Brain pericyte (primary cell): ENCODE measurements at regions not wholly inside any gene's neighbourhood (a gene's known extent, or its start where the extent isn't known, plus 50 kb on each side); places are given as distances from the start of the nearest gene placed in this dataset.
"Not testable (repeated sequence)": the region's sequence is repeated elsewhere in the genome, so short reads cannot be mapped to it uniquely, and the experiment has no call there.

ENCODE experiments used
- DNase-seq: peaks from one replicate; pipeline ENCODE4 v3.0.0-alpha.2; 2012; ENCODE audit warnings: low read depth, low spot score

GRCh38 chr6:2307799-2308198 is 62.4 kb upstream of the GMDS start:
- no peak for DNase-seq

GRCh38 chr6:2305951-2306350 is 60.5 kb upstream of the GMDS start:
- DNase-seq, result no peak

GRCh38 chr6:2302482-2302881 is 57.1 kb upstream of the GMDS start:
- not testable (repeated sequence) for DNase-seq

GRCh38 chr6:2296781-2297180 is 51.4 kb upstream of the GMDS start:
- DNase-seq, result no peak
